Loucy (cell line): ENCODE measurements at regions not wholly inside any gene's neighbourhood (a gene's known extent, or its start where the extent isn't known, plus 50 kb on each side); places are given as distances from the start of the nearest gene placed in this dataset.

Experiments
- CTCF ChIP-seq: fragments of 200-600 bp; sonication (generic); conservative IDR thresholded peaks from 2 replicates; pipeline ENCODE4 v1.5.1; 2014; ENCODE audit warnings: mild to moderate bottlenecking, antibody characterized with exemption, low read length
- EZH2phosphoT487 ChIP-seq: fragments of 200-600 bp; IDR thresholded peaks from 2 replicates; pipeline ENCODE4 v1.6.1; 2018; ENCODE audit warnings: antibody characterized with exemption, mild to moderate bottlenecking, moderate library complexity, borderline replicate concordance

DNA sequence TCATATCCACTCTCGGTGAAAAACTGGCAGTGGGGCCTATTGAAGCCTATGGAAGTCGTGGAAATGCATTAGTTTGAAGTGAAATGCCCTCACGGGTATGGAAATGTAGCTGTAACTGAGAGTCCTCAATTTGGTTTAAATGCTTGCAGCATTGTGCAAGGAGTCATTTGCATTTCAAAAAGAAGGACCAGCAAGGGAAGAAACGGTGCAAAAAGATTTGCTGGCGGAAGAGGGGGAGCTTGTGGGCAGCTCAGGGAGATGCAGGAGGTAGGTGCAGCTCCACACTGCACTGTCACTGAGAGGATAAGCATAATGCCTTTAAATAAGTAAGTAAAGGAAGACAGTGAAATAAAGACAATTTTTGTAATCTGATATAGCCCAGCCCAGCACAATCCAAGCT is 400.4 kb upstream of the DIPK2B start:
- TF ChIP-seq CTCF: no peak
- no peak for TF ChIP-seq EZH2phosphoT487
